PC-9 (cell line): ENCODE measurements at regions not wholly inside any gene's neighbourhood (a gene's known extent, or its start where the extent isn't known, plus 50 kb on each side); places are given as distances from the start of the nearest gene placed in this dataset.

ENCODE experiments used
- BruUV-seq: library from RNA; stranded (reverse); fragments of 400-500 nt; replicated peaks from 2 replicates; lab custom pipeline; 2021; lab: Mats Ljungman, UMichigan
- CTCF ChIA-PET: fragments of 300-600 bp; sonication (Branson Sonifier 250); formaldehyde crosslinking; loops from one replicate; lab custom pipeline; 2022; ENCODE audit warnings: antibody characterized with exemption; lab: Charles Lee
- POLR2A ChIA-PET: fragments of 300-600 bp; sonication (Branson Sonifier 250); formaldehyde crosslinking; loops from one replicate; lab custom pipeline; 2022; ENCODE audit warnings: antibody characterized with exemption; ENCODE audit not compliant: unreplicated experiment; lab: Charles Lee
- DNase-seq, 2 experiments: peaks; one replicate each; pipeline versions ENCODE4 v3.0.0 to v3.0.0-alpha.2; 2015 to 2022; ENCODE audit warnings: mixed read lengths in 1 of 2
- H2AFZ ChIP-seq: fragments of 200-600 bp; sonication (generic); 2 replicates; pipeline ENCODE4 v1.8.1; 2017; ENCODE audit warnings: antibody characterized with exemption
- H3F3A ChIP-seq: fragments of 200-600 bp; sonication (generic); 2 replicates; pipeline ENCODE4 v1.8.1; 2017; ENCODE audit warnings: antibody characterized with exemption, mild to moderate bottlenecking, low read depth; ENCODE audit not compliant: insufficient read depth
- H3K27ac ChIP-seq: fragments of 200-600 bp; sonication (generic); 2 replicates; pipeline ENCODE4 v1.6.1; 2016; ENCODE audit warnings: mixed run types
- H3K27me3 ChIP-seq: fragments of 200-600 bp; sonication (generic); 2 replicates; pipeline ENCODE4 v1.6.1; 2016; ENCODE audit warnings: low read depth, mixed run types; ENCODE audit not compliant: insufficient read depth
- H3K36me3 ChIP-seq: fragments of 200-600 bp; sonication (generic); 2 replicates; pipeline ENCODE4 v1.6.1; 2016; ENCODE audit warnings: low read depth, mixed run types
- H3K4me1 ChIP-seq: fragments of 200-600 bp; sonication (generic); replicated peaks from 2 replicates; pipeline ENCODE4 v1.6.1; 2016; ENCODE audit warnings: mixed run types; ENCODE audit not compliant: insufficient read depth
- H3K4me2 ChIP-seq: fragments of 200-600 bp; sonication (generic); 2 replicates; pipeline ENCODE4 v1.6.1; 2017; ENCODE audit warnings: mixed run types
- H3K4me3 ChIP-seq: fragments of 200-600 bp; sonication (generic); 2 replicates; pipeline ENCODE4 v1.6.1; 2016; ENCODE audit warnings: mixed run types
- H3K79me2 ChIP-seq: fragments of 200-600 bp; sonication (generic); 2 replicates; pipeline ENCODE4 v1.6.1; 2017; ENCODE audit warnings: low read depth, mixed run types
- H3K9me2 ChIP-seq: fragments of 200-600 bp; sonication (generic); 2 replicates; pipeline ENCODE4 v1.8.1; 2017; ENCODE audit warnings: mild to moderate bottlenecking; ENCODE audit not compliant: insufficient read depth
- H3K9me3 ChIP-seq: fragments of 200-600 bp; sonication (generic); 2 replicates; pipeline ENCODE4 v1.8.1; 2016; ENCODE audit warnings: low read depth; ENCODE audit not compliant: insufficient read depth
- H4K20me1 ChIP-seq: fragments of 200-600 bp; sonication (generic); 2 replicates; pipeline ENCODE4 v1.8.1; 2017; ENCODE audit not compliant: insufficient read depth
- EZH2 ChIP-seq: fragments of 200-600 bp; sonication (generic); IDR thresholded peaks from 2 replicates; pipeline ENCODE4 v1.8.0; 2017; ENCODE audit warnings: antibody characterized with exemption, low read depth
- intact Hi-C: fragments of 100-400 bp; cut with micrococcal nuclease; formaldehyde crosslinking; loops from one replicate; pipeline ENCODE4 v1.10.0; 2022; ENCODE audit not compliant: unreplicated experiment
- TF ChIP-seq, protein P1 (sequence below): fragments of 200-600 bp; sonication (generic); conservative IDR thresholded peaks from 2 replicates; pipeline ENCODE4 v1.6.1; 2017; ENCODE audit warnings: mixed run types, antibody characterized with exemption, mild to moderate bottlenecking, moderate library complexity

DNA sequence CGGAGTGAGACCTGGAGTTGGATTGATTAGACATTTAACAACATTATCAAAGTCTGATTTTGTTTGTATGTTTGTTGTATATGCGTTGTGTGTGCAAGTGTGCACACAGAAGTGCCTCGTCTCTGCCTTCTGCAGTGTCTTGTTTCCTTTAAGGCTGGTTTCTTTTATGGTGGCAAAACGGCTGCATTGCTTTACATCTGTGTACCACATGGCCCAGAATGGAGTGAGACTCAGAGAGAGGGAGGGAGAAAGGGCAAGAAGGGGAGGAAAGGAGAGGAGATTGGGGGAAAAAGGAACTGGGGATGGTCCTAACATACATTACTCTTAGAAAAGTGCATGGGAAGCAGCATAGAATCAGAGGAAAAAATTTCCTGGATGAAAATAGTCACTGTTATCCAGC is 99.7 kb upstream of the WLS start:
- ChIA-PET POLR2A (no interaction called here), CTCF (interaction anchor here (0.6 kb wide), 1 partner anchor 211 kb away, joined by 6 read pairs; no protein-coding TSS in a partner anchor)
- Histone ChIP-seq H3K4me2 (no peak overlapping the region), H2AFZ (no peak overlapping the region), H3K9me3 (no peaks in the 10 kb centered on the region), H3K27ac (no peak overlapping the region), H3K9me2 (no peaks in the 10 kb centered on the region), H3K79me2 (no peaks in the 10 kb centered on the region), H3K36me3 (no peaks in the 10 kb centered on the region), H3K4me1 (no peaks in the 10 kb centered on the region), H3K27me3 (peaks cover 10% of the 10 kb centered on the region; the same call in 1 of the 2 replicates), H3K4me3 (no peak overlapping the region), H4K20me1 (no peaks in the 10 kb centered on the region), H3F3A (no peaks in the 10 kb centered on the region)
- intact Hi-C loops, result no loop called here
- no TSS peak for BruUV-seq
- TF ChIP-seq EZH2, result no peak
- TF ChIP-seq, protein P1, sequence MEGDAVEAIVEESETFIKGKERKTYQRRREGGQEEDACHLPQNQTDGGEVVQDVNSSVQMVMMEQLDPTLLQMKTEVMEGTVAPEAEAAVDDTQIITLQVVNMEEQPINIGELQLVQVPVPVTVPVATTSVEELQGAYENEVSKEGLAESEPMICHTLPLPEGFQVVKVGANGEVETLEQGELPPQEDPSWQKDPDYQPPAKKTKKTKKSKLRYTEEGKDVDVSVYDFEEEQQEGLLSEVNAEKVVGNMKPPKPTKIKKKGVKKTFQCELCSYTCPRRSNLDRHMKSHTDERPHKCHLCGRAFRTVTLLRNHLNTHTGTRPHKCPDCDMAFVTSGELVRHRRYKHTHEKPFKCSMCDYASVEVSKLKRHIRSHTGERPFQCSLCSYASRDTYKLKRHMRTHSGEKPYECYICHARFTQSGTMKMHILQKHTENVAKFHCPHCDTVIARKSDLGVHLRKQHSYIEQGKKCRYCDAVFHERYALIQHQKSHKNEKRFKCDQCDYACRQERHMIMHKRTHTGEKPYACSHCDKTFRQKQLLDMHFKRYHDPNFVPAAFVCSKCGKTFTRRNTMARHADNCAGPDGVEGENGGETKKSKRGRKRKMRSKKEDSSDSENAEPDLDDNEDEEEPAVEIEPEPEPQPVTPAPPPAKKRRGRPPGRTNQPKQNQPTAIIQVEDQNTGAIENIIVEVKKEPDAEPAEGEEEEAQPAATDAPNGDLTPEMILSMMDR, result no peak
- no peak for DNase-seq

DNA sequence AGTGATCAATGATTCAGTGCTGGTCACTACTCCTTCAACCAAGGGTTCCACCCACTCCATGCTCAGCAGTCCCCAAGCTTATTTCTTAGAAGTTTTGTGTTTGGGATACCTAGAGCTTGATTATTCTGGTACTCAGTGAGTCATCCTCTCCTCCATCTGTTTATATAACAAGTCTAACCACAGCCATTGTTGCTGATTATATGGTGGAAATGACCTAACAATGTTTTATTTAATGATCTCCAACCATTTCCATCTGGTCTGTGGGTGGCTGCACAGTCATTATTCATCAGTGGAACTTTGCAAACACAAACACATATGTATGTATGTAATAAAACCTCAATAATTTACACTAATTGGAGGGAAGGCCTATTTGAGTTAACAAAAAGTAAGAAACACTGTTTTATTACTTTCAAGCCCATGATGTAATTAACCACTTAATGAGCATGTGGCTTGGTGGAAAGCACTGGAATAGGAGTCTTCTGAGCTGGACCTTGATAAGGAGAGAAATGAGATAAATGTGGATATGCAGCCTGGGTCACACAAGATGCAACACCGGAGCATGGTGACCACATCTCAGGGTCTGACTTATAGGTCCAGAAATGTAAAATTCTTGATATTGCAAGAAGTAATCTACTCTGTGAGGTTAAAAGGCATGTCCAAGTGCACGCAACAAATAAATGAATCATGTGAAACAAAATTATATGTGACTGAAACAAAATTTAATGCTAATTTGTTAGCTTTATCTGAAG is 99.0 kb upstream of the WLS start:
- H3K4me3 ChIP-seq, result no peak overlapping the region
- no peak overlapping the region for H2AFZ ChIP-seq
- no peaks in the 10 kb centered on the region for H3K36me3 ChIP-seq
- H3F3A ChIP-seq, result no peaks in the 10 kb centered on the region
- H3K27me3 ChIP-seq, result peaks cover 10% of the 10 kb centered on the region; the same call in 1 of the 2 replicates
- DNase-seq, result peak in 1 of 2 experiments; percentile 48
- intact Hi-C loops, result no loop called here
- H3K79me2 ChIP-seq, result no peaks in the 10 kb centered on the region
- no peaks in the 10 kb centered on the region for H3K9me3 ChIP-seq
- no peak overlapping the region for H3K27ac ChIP-seq
- no peak overlapping the region for H3K4me2 ChIP-seq
- CTCF ChIA-PET, result interaction anchor here (0.5 to 0.6 kb wide), 2 partner anchors 15 to 210 kb away, joined by 4 to 6 read pairs; no protein-coding TSS in a partner anchor
- POLR2A ChIA-PET, result no interaction called here
- H3K9me2 ChIP-seq, result no peaks in the 10 kb centered on the region
- no peaks in the 10 kb centered on the region for H3K4me1 ChIP-seq
- no TSS peak for BruUV-seq
- H4K20me1 ChIP-seq, result no peaks in the 10 kb centered on the region
- no peak for TF ChIP-seq EZH2
- TF ChIP-seq, protein P1, result no peak

DNA sequence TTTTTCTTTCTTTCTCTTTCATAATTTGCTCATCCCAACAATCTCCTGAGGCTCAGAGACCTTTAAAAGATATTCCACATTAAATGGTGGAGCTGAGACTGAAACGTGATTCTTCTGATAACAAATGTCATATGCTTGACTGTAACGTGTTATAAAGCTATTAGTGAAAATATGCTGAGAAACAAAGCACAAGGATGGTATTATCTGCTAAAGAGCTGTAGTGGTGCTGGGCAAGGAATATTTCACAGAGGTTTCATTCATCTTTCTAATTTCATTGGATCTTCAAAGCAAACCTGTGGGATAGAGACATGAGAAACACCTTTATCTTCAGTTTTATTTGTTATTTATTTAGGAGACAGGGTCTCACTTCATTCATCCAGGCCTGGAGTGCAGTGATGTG is 98.1 kb upstream of the WLS start:
- H3K4me2 ChIP-seq, result no peak overlapping the region
- DNase-seq, result no peak
- ChIA-PET CTCF (interaction anchor here (0.5 kb wide), 1 partner anchor 16 kb away, joined by 4 read pairs; no protein-coding TSS in a partner anchor), POLR2A (no interaction called here)
- peaks cover 10% of the 10 kb centered on the region; the same call in 1 of the 2 replicates for H3K27me3 ChIP-seq
- no peaks in the 10 kb centered on the region for H3K79me2 ChIP-seq
- no peaks in the 10 kb centered on the region for H3F3A ChIP-seq
- no TSS peak for BruUV-seq
- H3K27ac ChIP-seq, result no peak overlapping the region
- H4K20me1 ChIP-seq, result no peaks in the 10 kb centered on the region
- no peaks in the 10 kb centered on the region for H3K9me2 ChIP-seq
- H2AFZ ChIP-seq, result no peak overlapping the region
- TF ChIP-seq, protein P1, result no peak
- TF ChIP-seq EZH2, result no peak
- H3K9me3 ChIP-seq, result no peaks in the 10 kb centered on the region
- intact Hi-C loops, result no loop called here
- no peaks in the 10 kb centered on the region for H3K36me3 ChIP-seq
- no peak overlapping the region for H3K4me3 ChIP-seq
- no peaks in the 10 kb centered on the region for H3K4me1 ChIP-seq
